HCT116 (cell line): ENCODE measurements at regions not wholly inside any gene's neighbourhood (a gene's known extent, or its start where the extent isn't known, plus 50 kb on each side); places are given as distances from the start of the nearest gene placed in this dataset.

Experiments used
- CTCF ChIP-seq, 3 experiments: fragments of 200-600 bp in 1 of 3; sonication (generic) in 1 of 3; IDR thresholded peaks in 2 of 3; conservative IDR thresholded peaks in 1 of 3; 2 replicates each; pipeline ENCODE4 v1.5.1; 2012 to 2017; ENCODE audit warnings: low read depth in 2 of 3, low read length in 2 of 3, antibody characterized with exemption in 1 of 3, borderline replicate concordance in 1 of 3, control low read depth in 1 of 3, mild to moderate bottlenecking in 1 of 3, mixed read lengths in 1 of 3, mixed run types in 1 of 3, moderate library complexity in 1 of 3; ENCODE audit not compliant: insufficient read depth in 1 of 3
- POLR2A ChIP-seq: IDR thresholded peaks from 2 replicates; pipeline ENCODE4 v1.7.0; 2011; ENCODE audit warnings: borderline replicate concordance; ENCODE audit not compliant: insufficient read depth, insufficient read length; ENCODE audit errors: extremely low read depth

DNA sequence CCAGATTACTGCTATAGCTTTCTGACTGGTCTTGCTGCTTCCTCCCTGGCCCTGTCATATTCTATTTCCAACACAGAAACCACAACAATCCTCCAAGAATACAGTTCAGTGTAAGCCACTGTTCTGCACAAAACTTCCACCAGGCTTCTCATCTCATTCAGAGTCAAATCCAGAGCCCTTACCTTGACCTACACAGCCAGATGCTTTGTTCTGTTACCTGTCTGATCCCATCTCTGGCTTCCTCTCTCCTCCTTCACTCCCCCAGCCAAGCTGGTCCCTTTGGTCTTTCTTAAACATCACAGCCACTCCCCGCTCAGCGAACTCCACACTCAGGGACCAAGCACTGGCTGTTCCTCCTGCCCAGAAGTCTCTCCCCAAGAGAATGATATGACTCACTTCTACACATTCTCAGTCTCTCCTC, 84.8 kb upstream of the BMP2K start:
- TF ChIP-seq CTCF (IDR thresholded peaks at IDR 0.05 in 2 of 3, conservative IDR thresholded peaks at IDR 0.05 in 1 of 3; ENCODE audit: borderline replicate concordance in 1 of 3, insufficient read depth in 1 of 3, low read depth in 2 of 3, low read length in 2 of 3) (no peak), POLR2A (no peak)
